ENCODE measurements at regions not wholly inside any gene's neighbourhood (a gene's known extent, or its start where the extent isn't known, plus 50 kb on each side); places are given as distances from the start of the nearest gene placed in this dataset.

GRCh38 chr12:46432325-46432724, 59.8 kb upstream of the SLC38A2 start:
- Mint-ChIP-seq H3K9me3 (ENCODE audit: unreplicated experiment) (peaks cover 8% of the 10 kb centered on the region), H3K27me3 (ENCODE audit: unreplicated experiment) (no peaks in the 10 kb centered on the region), H3K36me3 (ENCODE audit: unreplicated experiment) (peaks cover 8% of the 10 kb centered on the region), H3K27ac (ENCODE audit: unreplicated experiment) (peak overlapping the region; percentile 90), H3K4me1 (ENCODE audit: unreplicated experiment) (peaks cover 37% of the 10 kb centered on the region), H3K4me3 (ENCODE audit: unreplicated experiment) (no peak overlapping the region)
- TF ChIP-seq, protein P1, sequence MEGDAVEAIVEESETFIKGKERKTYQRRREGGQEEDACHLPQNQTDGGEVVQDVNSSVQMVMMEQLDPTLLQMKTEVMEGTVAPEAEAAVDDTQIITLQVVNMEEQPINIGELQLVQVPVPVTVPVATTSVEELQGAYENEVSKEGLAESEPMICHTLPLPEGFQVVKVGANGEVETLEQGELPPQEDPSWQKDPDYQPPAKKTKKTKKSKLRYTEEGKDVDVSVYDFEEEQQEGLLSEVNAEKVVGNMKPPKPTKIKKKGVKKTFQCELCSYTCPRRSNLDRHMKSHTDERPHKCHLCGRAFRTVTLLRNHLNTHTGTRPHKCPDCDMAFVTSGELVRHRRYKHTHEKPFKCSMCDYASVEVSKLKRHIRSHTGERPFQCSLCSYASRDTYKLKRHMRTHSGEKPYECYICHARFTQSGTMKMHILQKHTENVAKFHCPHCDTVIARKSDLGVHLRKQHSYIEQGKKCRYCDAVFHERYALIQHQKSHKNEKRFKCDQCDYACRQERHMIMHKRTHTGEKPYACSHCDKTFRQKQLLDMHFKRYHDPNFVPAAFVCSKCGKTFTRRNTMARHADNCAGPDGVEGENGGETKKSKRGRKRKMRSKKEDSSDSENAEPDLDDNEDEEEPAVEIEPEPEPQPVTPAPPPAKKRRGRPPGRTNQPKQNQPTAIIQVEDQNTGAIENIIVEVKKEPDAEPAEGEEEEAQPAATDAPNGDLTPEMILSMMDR (IDR thresholded peaks at IDR 0.05), result no peak
- no peak for DNase-seq (ENCODE audit: extremely low spot score, unreplicated experiment)

- H3K4me1 Mint-ChIP-seq (ENCODE audit: unreplicated experiment), result peaks cover 36% of the 10 kb centered on the region
- peaks cover 14% of the 10 kb centered on the region for H3K36me3 Mint-ChIP-seq (ENCODE audit: unreplicated experiment)
- TF ChIP-seq, protein P1 (IDR thresholded peaks at IDR 0.05), result no peak
- H3K9me3 Mint-ChIP-seq (ENCODE audit: unreplicated experiment), result peaks cover 11% of the 10 kb centered on the region
- H3K27ac Mint-ChIP-seq (ENCODE audit: unreplicated experiment), result peak overlapping the region; percentile 92
- DNase-seq (ENCODE audit: extremely low spot score, unreplicated experiment), result no peak
- no peak overlapping the region for H3K4me3 Mint-ChIP-seq (ENCODE audit: unreplicated experiment)
- no peaks in the 10 kb centered on the region for H3K27me3 Mint-ChIP-seq (ENCODE audit: unreplicated experiment)
These were observed 57.9 kb upstream of the SLC38A2 start for GRCh38 chr12:46430340-46430948.
